B cell (primary cell): ENCODE measurements at regions not wholly inside any gene's neighbourhood (a gene's known extent, or its start where the extent isn't known, plus 50 kb on each side); places are given as distances from the start of the nearest gene placed in this dataset.

Source experiments
- ATAC-seq: fragments of 200-7000 bp; cut with Tn5 transposase; one replicate; pipeline ENCODE4 v1.10.0; 2021; ENCODE audit warnings: low read depth, mild to moderate bottlenecking, moderate number of reproducible peaks, moderate library complexity
- CTCF ChIA-PET: fragments of 350-600 bp; sonication (Branson Sonifier 250); formaldehyde crosslinking; loops from one replicate; lab custom pipeline; 2021; ENCODE audit warnings: antibody characterized with exemption, inconsistent platforms; lab: Charles Lee
- POLR2A ChIA-PET: fragments of 350-600 bp; sonication (Branson Sonifier 250); formaldehyde crosslinking; loops from one replicate; lab custom pipeline; 2021; ENCODE audit warnings: antibody characterized with exemption; lab: Charles Lee
- DNase-seq: peaks from one replicate; pipeline ENCODE4 v3.0.0; 2013
- H2AFZ ChIP-seq: 2 replicates; pipeline ENCODE4 v1.6.1; 2012; ENCODE audit warnings: mild to moderate bottlenecking, low read depth, low read length; ENCODE audit not compliant: insufficient read depth, poor library complexity, severe bottlenecking
- H3K27ac ChIP-seq, 2 donors: 1 replicate in 1 of 2; 2 replicates in 1 of 2; pipeline ENCODE4 v1.5.1; 2012 to 2013; ENCODE audit warnings: low read length in 2 of 2, mild to moderate bottlenecking in 2 of 2, moderate library complexity in 1 of 2
- H3K27me3 ChIP-seq, 4 experiments: fragments of 200-600 bp in 1 of 4; sonication (generic) in 1 of 4; replicated peaks in 1 of 4; 1 replicate in 2 of 4; 2 replicates in 2 of 4; pipeline versions ENCODE4 v1.6.1 to v1.7.0; 2013 to 2016; ENCODE audit warnings: low read length in 3 of 4, mild to moderate bottlenecking in 2 of 4, mixed read lengths in 1 of 4, moderate library complexity in 1 of 4; ENCODE audit not compliant: insufficient read depth in 4 of 4, control insufficient read depth in 3 of 4; ENCODE audit errors: control extremely low read depth in 1 of 4
- H3K36me3 ChIP-seq, 2 experiments: replicated peaks in 1 of 2; 1 replicate in 1 of 2; 2 replicates in 1 of 2; pipeline versions ENCODE4 v1.6.1 to v1.7.1; 2013; ENCODE audit warnings: low read length in 1 of 2; ENCODE audit not compliant: insufficient read depth in 2 of 2, control insufficient read depth in 1 of 2; ENCODE audit errors: control extremely low read depth in 1 of 2, extremely low read depth in 1 of 2
- H3K4me1 ChIP-seq, 2 donors: fragments of 200-600 bp in 1 of 2; sonication (generic) in 1 of 2; 1 replicate in 1 of 2; 2 replicates in 1 of 2; pipeline versions ENCODE4 v1.5.1 to v1.6.1; 2013 to 2017; ENCODE audit warnings: low read length in 2 of 2; ENCODE audit not compliant: control insufficient read depth in 2 of 2, insufficient read depth in 2 of 2
- H3K4me2 ChIP-seq: replicated peaks from 2 replicates; pipeline ENCODE3; 2012; ENCODE audit warnings: mild to moderate bottlenecking, low read depth, low read length; ENCODE audit not compliant: poor library complexity, severe bottlenecking
- H3K4me3 ChIP-seq, 5 experiments: fragments of 200-600 bp in 1 of 5; sonication (generic) in 1 of 5; 1 replicate in 3 of 5; 2 replicates in 2 of 5; pipeline versions ENCODE4 v1.5.1 to v1.7.0; 2011 to 2016; ENCODE audit warnings: low read length in 4 of 5, mild to moderate bottlenecking in 4 of 5, low read depth in 2 of 5, control low read depth in 1 of 5, moderate library complexity in 1 of 5; ENCODE audit not compliant: insufficient read depth in 1 of 5; ENCODE audit errors: control extremely low read depth in 1 of 5, extremely low read depth in 1 of 5
- H3K79me2 ChIP-seq: fragments of 200-600 bp; sonication (generic); one replicate; pipeline ENCODE4 v1.6.0; 2016; ENCODE audit warnings: low read length; ENCODE audit not compliant: control insufficient read depth, insufficient read depth
- H3K9ac ChIP-seq: fragments of 200-600 bp; sonication (generic); 2 replicates; pipeline ENCODE4 v1.6.1; 2017; ENCODE audit warnings: mild to moderate bottlenecking, low read length, moderate library complexity
- H3K9me3 ChIP-seq, 3 donors: one replicate each; pipeline versions ENCODE4 v1.6.1 to v1.7.1; 2013; ENCODE audit warnings: low read length in 2 of 3; ENCODE audit not compliant: control insufficient read depth in 2 of 3, insufficient read depth in 1 of 3; ENCODE audit errors: control extremely low read depth in 1 of 3
- H4K20me1 ChIP-seq: 2 replicates; pipeline ENCODE4 v1.6.0; 2012; ENCODE audit warnings: mild to moderate bottlenecking, low read length; ENCODE audit not compliant: insufficient read depth, control insufficient read depth, poor library complexity, severe bottlenecking
- H3K27ac Mint-ChIP-seq: one replicate; pipeline ENCODE4 v1.8.0; 2021; ENCODE audit warnings: mixed read lengths
- H3K27me3 Mint-ChIP-seq: one replicate; pipeline ENCODE4 v1.8.0; 2021; ENCODE audit warnings: mixed read lengths
- H3K4me1 Mint-ChIP-seq: one replicate; pipeline ENCODE4 v1.8.0; 2021; ENCODE audit warnings: mixed read lengths
- H3K4me3 Mint-ChIP-seq: one replicate; pipeline ENCODE4 v1.8.0; 2021; ENCODE audit warnings: mixed read lengths
- H3K9me3 Mint-ChIP-seq: one replicate; pipeline ENCODE4 v1.8.0; 2022; ENCODE audit warnings: mixed read lengths; ENCODE audit not compliant: insufficient read depth
- EZH2 ChIP-seq: IDR thresholded peaks from 2 replicates; pipeline ENCODE4 v1.6.1; 2012; ENCODE audit warnings: borderline replicate concordance, low read depth, mild to moderate bottlenecking, moderate library complexity, low read length; ENCODE audit not compliant: insufficient read depth, poor library complexity, severe bottlenecking
- WGBS: methylation state at CpG from one replicate; pipeline ENCODE4 v1.1.5; 2013; ENCODE audit warnings: missing lambda C conversion rate; ENCODE audit not compliant: insufficient coverage; 5-methylcytosine and 5-hydroxymethylcytosine counted together
- intact Hi-C: fragments of 100-400 bp; cut with micrococcal nuclease; formaldehyde crosslinking; loops from one replicate; pipeline ENCODE4 v1.10.0; 2022
- TF ChIP-seq, protein P1 (sequence below): fragments of 200-600 bp; IDR thresholded peaks from one replicate; pipeline ENCODE4 v1.8.0; 2022; ENCODE audit warnings: antibody characterized with exemption, mild to moderate bottlenecking

DNA sequence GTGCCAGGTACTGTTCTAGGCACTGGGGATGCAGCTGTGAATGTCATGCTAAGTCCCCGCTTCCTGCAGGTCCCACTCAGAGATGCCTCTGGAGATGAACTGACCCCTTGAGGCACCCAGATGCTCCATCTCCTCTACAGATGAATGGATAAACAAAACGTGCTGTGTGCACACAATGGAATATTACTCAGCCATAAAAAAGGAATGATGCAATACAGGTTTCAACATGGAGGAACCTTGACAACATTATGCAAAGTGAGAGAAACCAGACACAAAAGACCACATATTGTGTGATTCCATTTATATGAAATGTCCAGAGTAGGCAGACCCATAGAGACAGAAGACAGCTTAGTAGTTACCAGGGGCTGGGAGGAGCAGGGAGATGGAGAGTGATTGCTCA, 320.1 kb upstream of the DIO3 start:
- Histone ChIP-seq H3K79me2 (no peaks in the 10 kb centered on the region), H3K9ac (no peak overlapping the region), H3K27ac (no peak overlapping the region), H3K4me3 (no peak overlapping the region), H3K9me3 (peaks cover 0 to 14% (median 3%) of the 10 kb centered on the region in 3 donors), H3K4me2 (no peak overlapping the region), H2AFZ (no peak overlapping the region), H3K4me1 (no peaks in the 10 kb centered on the region), H3K36me3 (no peaks in the 10 kb centered on the region), H3K27me3 (peaks cover 0 to 2% (median 0%) of the 10 kb centered on the region in 4 experiments), H4K20me1 (no peaks in the 10 kb centered on the region)
- Mint-ChIP-seq H3K9me3 (peaks cover 3% of the 10 kb centered on the region), H3K27me3 (peaks cover 3% of the 10 kb centered on the region), H3K27ac (no peak overlapping the region), H3K4me1 (no peaks in the 10 kb centered on the region), H3K4me3 (no peak overlapping the region)
- no peak for TF ChIP-seq EZH2
- TF ChIP-seq, protein P1, sequence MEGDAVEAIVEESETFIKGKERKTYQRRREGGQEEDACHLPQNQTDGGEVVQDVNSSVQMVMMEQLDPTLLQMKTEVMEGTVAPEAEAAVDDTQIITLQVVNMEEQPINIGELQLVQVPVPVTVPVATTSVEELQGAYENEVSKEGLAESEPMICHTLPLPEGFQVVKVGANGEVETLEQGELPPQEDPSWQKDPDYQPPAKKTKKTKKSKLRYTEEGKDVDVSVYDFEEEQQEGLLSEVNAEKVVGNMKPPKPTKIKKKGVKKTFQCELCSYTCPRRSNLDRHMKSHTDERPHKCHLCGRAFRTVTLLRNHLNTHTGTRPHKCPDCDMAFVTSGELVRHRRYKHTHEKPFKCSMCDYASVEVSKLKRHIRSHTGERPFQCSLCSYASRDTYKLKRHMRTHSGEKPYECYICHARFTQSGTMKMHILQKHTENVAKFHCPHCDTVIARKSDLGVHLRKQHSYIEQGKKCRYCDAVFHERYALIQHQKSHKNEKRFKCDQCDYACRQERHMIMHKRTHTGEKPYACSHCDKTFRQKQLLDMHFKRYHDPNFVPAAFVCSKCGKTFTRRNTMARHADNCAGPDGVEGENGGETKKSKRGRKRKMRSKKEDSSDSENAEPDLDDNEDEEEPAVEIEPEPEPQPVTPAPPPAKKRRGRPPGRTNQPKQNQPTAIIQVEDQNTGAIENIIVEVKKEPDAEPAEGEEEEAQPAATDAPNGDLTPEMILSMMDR, result no peak
- intact Hi-C loops, result no loop called here
- ATAC-seq (no peak), DNase-seq (no peak)
- WGBS, result 89% methylated on average over 1 of the region's 2 CpGs
- ChIA-PET POLR2A (no interaction called here), CTCF (interaction anchor here (0.7 kb wide), 1 partner anchor 235 kb away, joined by 4 read pairs; no protein-coding TSS in a partner anchor)

- H3K4me3 Mint-ChIP-seq, result no peak overlapping the region
- intact Hi-C loops, result no loop called here
- H3K9me3 ChIP-seq, result peaks cover 0 to 17% (median 3%) of the 10 kb centered on the region in 3 donors
- TF ChIP-seq EZH2, result no peak
- TF ChIP-seq, protein P1, result no peak
- no peaks in the 10 kb centered on the region for H3K4me1 ChIP-seq
- no peak overlapping the region for H3K27ac Mint-ChIP-seq
- no peak overlapping the region for H2AFZ ChIP-seq
- no peaks in the 10 kb centered on the region for H3K4me1 Mint-ChIP-seq
- POLR2A ChIA-PET, result no interaction called here
- no peaks in the 10 kb centered on the region for H4K20me1 ChIP-seq
- peaks cover 0 to 4% (median 0%) of the 10 kb centered on the region in 4 experiments for H3K27me3 ChIP-seq
- H3K4me2 ChIP-seq, result no peak overlapping the region
- H3K4me3 ChIP-seq, result no peak overlapping the region
- H3K9ac ChIP-seq, result no peak overlapping the region
- no peaks in the 10 kb centered on the region for H3K36me3 ChIP-seq
- ATAC-seq (no peak), DNase-seq (no peak)
- no peak overlapping the region for H3K27ac ChIP-seq
- H3K79me2 ChIP-seq, result no peaks in the 10 kb centered on the region
- H3K27me3 Mint-ChIP-seq, result no peaks in the 10 kb centered on the region
- WGBS, result 92% methylated on average over 9 of the region's 10 CpGs
- CTCF ChIA-PET, result no interaction called here
- H3K9me3 Mint-ChIP-seq, result peaks cover 3% of the 10 kb centered on the region
Measured at GRCh38 chr14:101241807-101242278, 319.5 kb upstream of the DIO3 start.
